Testis (tissue), 2 donors: ENCODE measurements at regions not wholly inside any gene's neighbourhood (a gene's known extent, or its start where the extent isn't known, plus 50 kb on each side); places are given as distances from the start of the nearest gene placed in this dataset.

Source experiments
- CTCF ChIP-seq, 3 experiments: fragments of 450-650 bp in 2 of 3; fragments of 200-600 bp in 1 of 3; sonication (generic) in 1 of 3; IDR thresholded peaks; one replicate each; pipeline ENCODE4 v1.5.1; 2016 to 2019; ENCODE audit warnings: antibody characterized with exemption in 3 of 3, mild to moderate bottlenecking in 2 of 3, moderate library complexity in 1 of 3
- POLR2A ChIP-seq: fragments of 450-650 bp; IDR thresholded peaks from one replicate; pipeline ENCODE4 v1.6.1; 2017; ENCODE audit warnings: antibody characterized with exemption, mild to moderate bottlenecking, moderate library complexity

GRCh38 chr18:29191263-29191662, 1014.3 kb upstream of the CDH2 start:
- no peak for TF ChIP-seq CTCF (IDR thresholded peaks at IDR 0.05)
- TF ChIP-seq POLR2A: no peak
